Stomach (tissue), 4 donors: ENCODE measurements at regions not wholly inside any gene's neighbourhood (a gene's known extent, or its start where the extent isn't known, plus 50 kb on each side); places are given as distances from the start of the nearest gene placed in this dataset.

Source experiments
- EP300 ChIP-seq: sonication (generic); formaldehyde crosslinking; IDR thresholded peaks from one replicate; pipeline ENCODE4 v1.6.1; 2017; ENCODE audit warnings: antibody characterized with exemption
- POLR2A ChIP-seq, 4 donors: fragments of 450-650 bp; IDR thresholded peaks; one replicate each; pipeline ENCODE4 v1.6.1; 2016; ENCODE audit warnings: antibody characterized with exemption in 4 of 4, control low read depth in 2 of 4, mild to moderate bottlenecking in 1 of 4, moderate library complexity in 1 of 4
- POLR2AphosphoS5 ChIP-seq, 3 donors: sonication (generic); formaldehyde crosslinking; IDR thresholded peaks; one replicate each; pipeline ENCODE4 v1.6.1; 2016; ENCODE audit warnings: antibody characterized with exemption in 3 of 3
- TF ChIP-seq, protein P1 (sequence below), 7 experiments: fragments of 450-650 bp in 4 of 7; fragments of 200-600 bp in 3 of 7; sonication (generic) in 3 of 7; IDR thresholded peaks; one replicate each; pipeline ENCODE4 v1.5.1; 2016 to 2019; ENCODE audit warnings: antibody characterized with exemption in 7 of 7, control low read depth in 2 of 7, mild to moderate bottlenecking in 1 of 7

DNA sequence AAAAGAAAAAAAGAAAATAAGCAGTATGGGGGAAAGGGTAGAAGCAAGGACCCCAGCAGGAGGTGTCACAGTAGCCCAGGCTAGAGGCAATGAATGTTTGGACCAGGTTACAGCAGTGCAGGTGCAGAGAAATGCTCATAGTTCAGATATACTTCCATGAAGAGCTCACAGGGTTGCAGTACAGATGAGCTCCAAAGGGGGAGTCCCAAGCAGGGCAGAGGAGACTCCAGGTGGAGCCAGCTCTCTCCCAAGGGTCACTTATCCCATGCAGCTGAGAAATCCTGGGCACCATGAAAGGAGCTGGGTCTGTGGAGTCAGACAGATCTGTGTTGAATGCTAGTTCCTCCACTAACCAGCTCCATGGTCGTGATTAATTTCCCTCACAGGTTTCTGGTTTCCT, 174.9 kb downstream of the C7orf25 start:
- TF ChIP-seq, protein P1, sequence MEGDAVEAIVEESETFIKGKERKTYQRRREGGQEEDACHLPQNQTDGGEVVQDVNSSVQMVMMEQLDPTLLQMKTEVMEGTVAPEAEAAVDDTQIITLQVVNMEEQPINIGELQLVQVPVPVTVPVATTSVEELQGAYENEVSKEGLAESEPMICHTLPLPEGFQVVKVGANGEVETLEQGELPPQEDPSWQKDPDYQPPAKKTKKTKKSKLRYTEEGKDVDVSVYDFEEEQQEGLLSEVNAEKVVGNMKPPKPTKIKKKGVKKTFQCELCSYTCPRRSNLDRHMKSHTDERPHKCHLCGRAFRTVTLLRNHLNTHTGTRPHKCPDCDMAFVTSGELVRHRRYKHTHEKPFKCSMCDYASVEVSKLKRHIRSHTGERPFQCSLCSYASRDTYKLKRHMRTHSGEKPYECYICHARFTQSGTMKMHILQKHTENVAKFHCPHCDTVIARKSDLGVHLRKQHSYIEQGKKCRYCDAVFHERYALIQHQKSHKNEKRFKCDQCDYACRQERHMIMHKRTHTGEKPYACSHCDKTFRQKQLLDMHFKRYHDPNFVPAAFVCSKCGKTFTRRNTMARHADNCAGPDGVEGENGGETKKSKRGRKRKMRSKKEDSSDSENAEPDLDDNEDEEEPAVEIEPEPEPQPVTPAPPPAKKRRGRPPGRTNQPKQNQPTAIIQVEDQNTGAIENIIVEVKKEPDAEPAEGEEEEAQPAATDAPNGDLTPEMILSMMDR (IDR thresholded peaks at IDR 0.05), result no peak
- TF ChIP-seq POLR2AphosphoS5 (IDR thresholded peaks at IDR 0.05) (no peak), EP300 (no peak), POLR2A (IDR thresholded peaks at IDR 0.05) (no peak)
